Neural cell (in vitro differentiated cells): ENCODE measurements at regions not wholly inside any gene's neighbourhood (a gene's known extent, or its start where the extent isn't known, plus 50 kb on each side); places are given as distances from the start of the nearest gene placed in this dataset.

ENCODE experiments used
- EZH2 ChIP-seq: fragments of 200-600, 300-800 bp; shearing (Covaris generic), sonication (generic); IDR thresholded peaks from 2 replicates; pipeline ENCODE4 v1.6.1; 2014; ENCODE audit warnings: antibody characterized with exemption, low read length, borderline replicate concordance, mild to moderate bottlenecking; ENCODE audit not compliant: insufficient read depth, poor library complexity, severe bottlenecking
- POLR2AphosphoS5 ChIP-seq: IDR thresholded peaks from 2 replicates; pipeline ENCODE4 v1.6.1; 2012
- TAF1 ChIP-seq: IDR thresholded peaks from 2 replicates; pipeline ENCODE4 v1.6.1; 2012; ENCODE audit warnings: low read depth
- TF ChIP-seq, protein P1 (sequence below): fragments of 450-650 bp; IDR thresholded peaks from 2 replicates; pipeline ENCODE4 v1.5.1; 2014; ENCODE audit warnings: antibody characterized with exemption, mild to moderate bottlenecking, moderate library complexity; ENCODE audit not compliant: poor library complexity, severe bottlenecking
- TF ChIP-seq, protein P2 (sequence below): IDR thresholded peaks from 2 replicates; pipeline ENCODE4 v1.6.1; 2012; ENCODE audit warnings: borderline replicate concordance

DNA sequence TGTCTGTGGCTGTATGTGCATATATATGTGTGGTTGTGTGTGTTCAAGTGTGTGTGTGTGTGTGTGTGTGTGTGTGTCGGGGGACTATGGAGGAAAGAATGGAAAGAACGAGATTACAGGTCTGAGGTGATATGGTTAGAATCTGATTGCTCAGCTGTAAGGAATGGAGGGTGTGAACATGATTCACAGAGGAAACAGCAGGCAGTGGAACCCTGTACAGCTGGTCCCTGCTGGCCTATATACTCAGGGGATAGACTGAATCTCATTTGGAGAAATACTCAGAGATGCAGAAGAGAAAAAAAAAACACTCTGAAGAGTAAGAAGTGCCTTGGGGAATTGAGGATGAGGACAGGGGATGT is 180.1 kb upstream of the ESRRG start:
- TF ChIP-seq, protein P1, sequence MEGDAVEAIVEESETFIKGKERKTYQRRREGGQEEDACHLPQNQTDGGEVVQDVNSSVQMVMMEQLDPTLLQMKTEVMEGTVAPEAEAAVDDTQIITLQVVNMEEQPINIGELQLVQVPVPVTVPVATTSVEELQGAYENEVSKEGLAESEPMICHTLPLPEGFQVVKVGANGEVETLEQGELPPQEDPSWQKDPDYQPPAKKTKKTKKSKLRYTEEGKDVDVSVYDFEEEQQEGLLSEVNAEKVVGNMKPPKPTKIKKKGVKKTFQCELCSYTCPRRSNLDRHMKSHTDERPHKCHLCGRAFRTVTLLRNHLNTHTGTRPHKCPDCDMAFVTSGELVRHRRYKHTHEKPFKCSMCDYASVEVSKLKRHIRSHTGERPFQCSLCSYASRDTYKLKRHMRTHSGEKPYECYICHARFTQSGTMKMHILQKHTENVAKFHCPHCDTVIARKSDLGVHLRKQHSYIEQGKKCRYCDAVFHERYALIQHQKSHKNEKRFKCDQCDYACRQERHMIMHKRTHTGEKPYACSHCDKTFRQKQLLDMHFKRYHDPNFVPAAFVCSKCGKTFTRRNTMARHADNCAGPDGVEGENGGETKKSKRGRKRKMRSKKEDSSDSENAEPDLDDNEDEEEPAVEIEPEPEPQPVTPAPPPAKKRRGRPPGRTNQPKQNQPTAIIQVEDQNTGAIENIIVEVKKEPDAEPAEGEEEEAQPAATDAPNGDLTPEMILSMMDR, result no peak
- TF ChIP-seq, protein P2, sequence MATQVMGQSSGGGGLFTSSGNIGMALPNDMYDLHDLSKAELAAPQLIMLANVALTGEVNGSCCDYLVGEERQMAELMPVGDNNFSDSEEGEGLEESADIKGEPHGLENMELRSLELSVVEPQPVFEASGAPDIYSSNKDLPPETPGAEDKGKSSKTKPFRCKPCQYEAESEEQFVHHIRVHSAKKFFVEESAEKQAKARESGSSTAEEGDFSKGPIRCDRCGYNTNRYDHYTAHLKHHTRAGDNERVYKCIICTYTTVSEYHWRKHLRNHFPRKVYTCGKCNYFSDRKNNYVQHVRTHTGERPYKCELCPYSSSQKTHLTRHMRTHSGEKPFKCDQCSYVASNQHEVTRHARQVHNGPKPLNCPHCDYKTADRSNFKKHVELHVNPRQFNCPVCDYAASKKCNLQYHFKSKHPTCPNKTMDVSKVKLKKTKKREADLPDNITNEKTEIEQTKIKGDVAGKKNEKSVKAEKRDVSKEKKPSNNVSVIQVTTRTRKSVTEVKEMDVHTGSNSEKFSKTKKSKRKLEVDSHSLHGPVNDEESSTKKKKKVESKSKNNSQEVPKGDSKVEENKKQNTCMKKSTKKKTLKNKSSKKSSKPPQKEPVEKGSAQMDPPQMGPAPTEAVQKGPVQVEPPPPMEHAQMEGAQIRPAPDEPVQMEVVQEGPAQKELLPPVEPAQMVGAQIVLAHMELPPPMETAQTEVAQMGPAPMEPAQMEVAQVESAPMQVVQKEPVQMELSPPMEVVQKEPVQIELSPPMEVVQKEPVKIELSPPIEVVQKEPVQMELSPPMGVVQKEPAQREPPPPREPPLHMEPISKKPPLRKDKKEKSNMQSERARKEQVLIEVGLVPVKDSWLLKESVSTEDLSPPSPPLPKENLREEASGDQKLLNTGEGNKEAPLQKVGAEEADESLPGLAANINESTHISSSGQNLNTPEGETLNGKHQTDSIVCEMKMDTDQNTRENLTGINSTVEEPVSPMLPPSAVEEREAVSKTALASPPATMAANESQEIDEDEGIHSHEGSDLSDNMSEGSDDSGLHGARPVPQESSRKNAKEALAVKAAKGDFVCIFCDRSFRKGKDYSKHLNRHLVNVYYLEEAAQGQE, result no peak
- no peak for TF ChIP-seq TAF1
- no peak for TF ChIP-seq POLR2AphosphoS5
- TF ChIP-seq EZH2, result no peak
